GM18907 (cell line): ENCODE measurements at regions not wholly inside any gene's neighbourhood (a gene's known extent, or its start where the extent isn't known, plus 50 kb on each side); places are given as distances from the start of the nearest gene placed in this dataset.
"Not testable (repeated sequence)": the region's sequence is repeated elsewhere in the genome, so short reads cannot be mapped to it uniquely, and the experiment has no call there.

Experiments
- ATAC-seq: cut with Tn5 transposase; IDR thresholded peaks from one replicate; pipeline ENCODE4 v1.9.1; 2021; ENCODE audit warnings: mild to moderate bottlenecking, moderate library complexity; ENCODE audit not compliant: unreplicated experiment

GRCh38 chr1:214715126-214715525, 112.1 kb downstream of the CENPF start:
- ATAC-seq: no peak

- no peak for ATAC-seq
Observed at GRCh38 chr1:214717351-214717750, 114.4 kb downstream of the CENPF start.

DNA sequence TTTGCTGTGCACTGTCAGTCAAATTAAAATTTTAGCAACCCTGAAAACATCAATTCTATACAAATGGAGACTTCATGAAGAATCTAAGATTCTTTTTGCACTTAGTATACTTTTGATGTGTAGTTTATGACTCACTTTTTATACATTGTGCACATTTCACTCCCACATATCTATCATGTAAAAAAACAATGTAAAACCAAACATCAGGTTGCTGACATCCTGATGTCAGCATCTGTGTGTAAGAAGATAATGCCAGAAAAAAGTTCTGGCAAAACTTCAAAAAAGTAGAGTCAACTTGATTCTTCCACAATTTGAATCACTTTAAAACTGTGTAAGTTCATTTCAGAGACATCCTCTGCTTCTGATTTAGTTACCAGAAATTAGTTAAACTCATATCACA, 115.7 kb downstream of the CENPF start:
- no peak for ATAC-seq

DNA sequence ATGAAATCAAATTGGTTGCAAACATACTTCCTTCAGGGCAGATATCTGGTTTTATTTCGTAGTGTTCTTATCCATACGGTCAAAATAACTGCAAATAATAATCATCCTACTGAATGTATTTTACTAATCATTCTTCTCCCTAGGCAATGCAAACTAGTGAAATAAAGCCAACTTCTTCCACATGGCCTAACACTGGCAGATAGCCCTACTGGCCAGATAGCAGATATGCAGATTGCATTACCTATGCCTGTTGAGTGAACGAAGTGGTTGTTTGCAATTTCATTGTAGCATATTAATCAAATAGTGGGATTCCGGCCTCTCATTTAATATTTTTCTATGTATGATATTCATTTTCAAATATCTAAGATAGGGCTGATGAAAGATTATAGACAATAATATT, 116.2 kb downstream of the CENPF start:
- no peak for ATAC-seq

- no peak for ATAC-seq
Observed at GRCh38 chr1:214720561-214720960, 117.6 kb downstream of the CENPF start.

GRCh38 chr1:214727274-214727673, 124.3 kb downstream of the CENPF start:
- no peak for ATAC-seq

DNA sequence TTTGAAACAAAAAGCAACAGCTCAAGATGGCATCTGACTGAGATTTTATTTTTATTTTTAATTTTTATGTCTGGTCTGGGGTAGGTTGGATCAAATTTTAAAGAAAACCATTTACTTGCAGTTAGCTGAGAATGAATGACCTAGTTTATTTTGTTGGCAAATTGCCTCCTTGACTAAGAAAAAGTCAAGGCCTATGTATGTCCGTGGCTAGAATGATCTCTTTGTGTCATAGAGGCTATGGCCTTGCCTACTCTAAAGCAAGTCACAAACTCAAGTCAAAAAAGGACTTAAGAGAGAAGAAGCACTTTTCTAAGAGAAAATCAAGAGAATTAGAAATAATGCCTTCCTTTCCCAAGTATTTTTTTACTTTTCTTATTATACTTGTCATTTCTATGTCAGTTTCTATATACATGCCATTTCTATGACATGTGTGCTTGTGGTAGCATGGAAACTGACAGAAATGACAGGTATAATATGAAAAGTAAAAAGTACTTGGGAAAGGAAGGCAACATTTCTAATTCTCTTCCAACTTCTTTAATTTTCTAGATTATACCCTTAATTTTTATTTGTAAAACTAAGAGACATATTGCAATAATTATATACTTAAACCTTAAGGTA, 136.7 kb downstream of the CENPF start:
- no peak for ATAC-seq

DNA sequence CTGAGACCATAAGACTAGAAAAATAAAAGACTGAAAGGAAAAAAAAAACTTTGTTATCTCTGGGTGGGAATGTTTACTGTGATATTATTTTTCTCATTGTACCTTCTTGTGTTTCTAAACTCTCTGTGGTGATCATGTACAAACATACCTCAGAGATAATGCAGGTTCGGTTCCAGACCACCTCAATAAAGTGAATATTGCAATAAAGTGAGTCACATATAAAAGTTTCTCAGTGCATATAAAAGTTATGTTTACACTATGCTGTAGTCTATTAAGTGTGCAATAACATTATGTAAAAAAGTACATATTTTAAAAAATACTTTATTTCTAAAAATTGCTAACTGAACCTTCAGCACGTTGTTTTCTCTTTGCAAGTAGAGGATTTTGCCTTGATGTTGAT, 137.5 kb downstream of the CENPF start:
- no peak for ATAC-seq

DNA sequence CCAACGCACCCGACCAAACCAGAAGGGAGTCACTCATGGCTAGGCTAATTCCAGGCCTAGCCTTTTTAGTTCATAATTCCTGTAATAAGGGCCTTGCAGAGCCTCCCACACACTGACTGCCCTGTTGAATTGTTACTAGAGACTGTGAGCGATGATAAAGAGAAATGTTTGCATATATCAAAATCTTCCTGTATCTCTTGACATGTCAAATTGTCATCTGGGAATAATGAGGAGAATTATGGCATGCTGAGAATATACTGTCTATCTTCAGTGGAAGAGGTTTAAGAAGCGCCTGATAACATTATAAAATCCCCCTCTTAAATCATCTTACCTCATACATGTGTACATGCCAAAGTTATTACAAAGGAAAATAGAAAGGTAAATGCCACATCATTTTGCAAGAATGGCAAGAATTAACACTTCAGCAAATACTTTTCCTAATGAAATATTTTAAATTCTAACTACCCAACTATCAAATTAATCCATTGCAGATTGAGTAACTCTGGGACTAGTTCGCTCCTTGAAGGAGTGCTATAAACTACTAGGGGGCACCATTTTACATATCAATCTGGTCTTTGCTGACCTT, 144.1 kb downstream of the CENPF start:
- ATAC-seq: no peak

DNA sequence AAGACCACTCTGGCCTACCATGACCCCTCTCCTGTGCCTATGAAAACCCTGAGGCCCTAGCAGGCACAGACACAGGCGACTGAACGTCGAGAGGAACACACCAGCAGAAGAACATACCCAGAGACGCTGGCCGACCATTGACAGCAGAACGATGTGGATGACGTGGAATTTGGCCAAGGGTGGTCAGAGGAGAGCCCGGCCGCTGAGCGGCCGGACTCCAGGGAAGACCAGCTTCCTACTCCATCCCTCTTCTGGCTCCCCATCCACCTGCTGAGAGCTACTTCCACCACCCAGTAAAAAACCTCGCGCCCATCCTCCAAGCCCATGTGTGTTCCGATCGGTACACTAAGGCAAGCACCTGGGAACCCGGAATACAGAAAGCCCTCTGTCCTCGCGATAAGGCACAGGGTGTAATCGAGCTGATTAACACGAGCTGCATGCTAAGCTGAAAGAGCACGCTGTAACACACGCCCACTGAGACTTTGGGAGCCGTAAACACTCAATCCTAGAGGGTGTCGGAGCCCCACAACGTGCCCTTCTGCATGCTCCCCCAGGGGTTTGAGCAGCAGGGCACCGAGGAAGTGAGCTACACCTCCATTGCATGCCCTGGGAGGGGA, 150.3 kb downstream of the CENPF start:
- no peak for ATAC-seq

GRCh38 chr1:214761030-214761429, 158.0 kb downstream of the CENPF start:
- no peak for ATAC-seq

DNA sequence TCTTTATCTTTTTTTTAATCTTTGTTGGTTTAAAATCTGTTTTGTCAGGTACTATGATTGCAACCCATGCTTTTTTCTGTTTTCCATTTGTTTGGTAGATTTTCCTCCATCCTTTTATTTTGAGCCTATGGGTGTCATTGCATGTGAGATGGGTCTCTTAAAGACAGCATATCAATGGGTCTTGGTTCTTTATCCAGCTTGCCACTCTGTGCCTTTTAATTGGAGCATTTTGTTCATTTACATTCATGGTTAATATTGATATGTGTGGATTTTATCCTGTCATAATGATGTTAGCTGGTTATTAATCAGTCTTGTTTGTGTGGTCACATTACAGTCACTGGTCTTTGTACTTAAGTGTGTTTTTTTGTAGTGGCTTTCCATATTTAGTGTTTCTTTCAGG, 159.9 kb downstream of the CENPF start:
- no peak for ATAC-seq

GRCh38 chr1:214764502-214764901, 161.5 kb downstream of the CENPF start:
- no peak for ATAC-seq

- ATAC-seq: no peak
Observed at GRCh38 chr1:214767221-214767620, 164.2 kb downstream of the CENPF start.

DNA sequence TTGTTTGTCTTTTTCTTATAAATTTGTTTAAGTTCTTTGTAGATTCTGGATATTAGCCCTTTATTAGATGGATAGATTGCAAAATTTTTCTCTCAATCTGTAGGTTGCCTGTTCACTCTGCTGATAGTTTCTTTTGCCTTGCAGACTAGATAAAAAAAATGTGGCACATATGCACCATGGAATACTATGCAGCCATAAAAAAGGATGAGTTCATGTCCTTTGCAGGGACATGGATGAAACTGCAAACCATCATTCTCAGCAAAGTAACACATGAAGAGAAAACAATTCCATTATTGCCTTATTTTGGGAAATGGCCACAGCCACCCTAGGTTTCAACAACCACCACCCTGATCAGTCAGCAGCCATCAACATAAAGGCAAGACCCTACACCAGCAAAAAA, 166.7 kb downstream of the CENPF start:
- ATAC-seq: not testable (repeated sequence)

DNA sequence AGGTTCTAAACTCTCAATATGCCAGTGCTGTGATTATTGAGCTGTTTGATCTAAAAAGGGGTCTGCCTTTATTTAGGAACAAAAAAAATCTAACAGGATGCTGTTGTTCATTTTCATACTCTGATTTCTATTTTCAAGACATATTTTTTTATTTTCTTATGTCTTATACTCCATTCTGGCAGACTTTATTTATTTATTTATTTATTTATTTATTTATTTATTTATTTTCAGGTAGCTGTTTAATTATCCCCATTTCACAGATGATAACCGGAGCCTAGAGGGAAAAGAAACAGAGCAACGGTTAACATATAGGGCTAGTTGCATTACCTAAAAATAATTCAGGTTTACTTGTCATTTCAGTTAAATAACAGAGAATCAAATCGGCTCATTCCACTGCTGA, 174.4 kb downstream of the CENPF start:
- ATAC-seq: no peak

- ATAC-seq: no peak
Observed at GRCh38 chr1:214791961-214792360, 189.0 kb downstream of the CENPF start.

DNA sequence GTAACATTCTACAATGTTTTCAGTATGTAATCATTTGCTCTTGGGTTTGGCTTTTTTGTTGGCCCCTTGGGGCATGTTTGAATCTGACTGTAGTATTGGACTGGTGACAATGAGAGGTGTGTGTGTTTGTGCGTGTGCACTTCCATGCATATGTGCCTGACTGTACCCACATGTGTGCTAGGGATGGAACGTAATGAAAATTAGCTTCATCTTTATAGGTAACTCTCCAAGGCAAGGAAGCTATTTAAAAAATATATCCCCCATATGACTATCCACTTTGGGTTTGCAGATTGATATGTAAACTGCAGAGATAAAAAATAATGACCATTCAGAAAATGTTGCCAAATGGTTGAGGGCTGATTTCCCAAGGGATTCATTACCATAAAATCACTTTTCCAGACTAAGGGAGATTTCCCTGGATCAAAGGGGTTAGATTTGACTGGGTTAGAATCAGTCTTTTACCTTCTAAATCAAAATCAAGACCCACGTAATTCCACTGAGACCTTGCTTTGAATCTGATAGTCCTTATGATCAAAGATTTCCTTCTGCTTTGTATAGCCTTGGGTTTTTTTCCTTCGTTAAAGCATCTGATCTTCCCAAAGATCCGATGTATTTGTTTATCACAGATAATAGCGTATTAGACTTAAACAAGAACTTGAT, 189.7 kb downstream of the CENPF start:
- ATAC-seq: no peak

- ATAC-seq: no peak
Observed at GRCh38 chr1:214793708-214794107, 190.7 kb downstream of the CENPF start.

- no peak for ATAC-seq
Observed at GRCh38 chr1:214801191-214801590, 198.2 kb downstream of the CENPF start.

DNA sequence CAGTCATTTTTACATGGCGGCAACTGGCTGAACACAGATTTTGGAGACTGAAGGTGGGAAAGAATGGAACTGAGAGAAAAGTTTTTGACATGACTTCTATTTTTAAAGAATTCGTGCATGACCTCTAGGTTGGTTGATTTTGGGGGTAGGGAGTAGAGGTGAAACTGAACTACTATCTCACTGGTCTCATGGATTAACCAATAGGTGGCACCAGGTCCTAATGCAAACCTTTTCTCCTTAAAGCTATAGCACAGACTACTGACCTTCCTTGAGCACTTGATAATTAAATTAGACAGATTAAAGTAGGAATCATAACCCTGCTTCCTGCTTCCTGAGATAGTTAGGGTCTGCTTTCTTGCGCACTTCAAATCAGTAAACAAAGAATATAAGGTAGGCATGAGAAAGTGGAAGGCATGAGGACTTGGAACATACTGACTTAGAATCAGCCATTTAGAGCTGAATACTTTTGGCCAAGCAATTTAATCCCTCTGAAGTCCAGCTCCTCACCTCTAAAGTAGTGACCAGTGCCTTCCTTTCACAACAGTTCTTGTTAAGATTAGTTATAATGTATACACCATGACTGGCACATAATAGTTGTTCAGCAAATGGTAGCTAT, 206.0 kb downstream of the CENPF start:
- ATAC-seq: no peak

DNA sequence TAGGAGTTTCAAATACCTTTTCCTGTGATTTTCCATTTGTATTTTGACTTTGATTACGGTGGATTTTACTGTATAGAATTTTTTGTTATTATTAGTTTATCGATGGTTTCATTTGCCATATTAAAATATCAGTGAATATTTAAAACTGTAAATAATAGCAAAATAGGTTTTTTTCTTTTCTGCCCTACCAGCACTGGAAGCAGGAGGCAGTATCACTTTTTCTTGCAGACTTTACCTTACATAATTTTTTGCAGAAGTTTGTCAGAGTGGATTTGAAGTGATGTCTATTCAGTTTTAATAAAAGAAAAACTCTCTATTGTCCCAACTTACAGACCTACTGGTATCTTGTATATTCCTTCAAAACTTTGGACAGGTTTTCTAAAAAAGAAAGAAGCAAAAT, 213.6 kb downstream of the CENPF start:
- no peak for ATAC-seq
